ENCODE measurements at regions not wholly inside any gene's neighbourhood (a gene's known extent, or its start where the extent isn't known, plus 50 kb on each side); places are given as distances from the start of the nearest gene placed in this dataset.

- Mint-ChIP-seq H3K9me3 (ENCODE audit: low read depth) (no peaks in the 10 kb centered on the region), H3K4me1 (no peaks in the 10 kb centered on the region), H3K27ac (no peak overlapping the region), H3K36me3 (no peaks in the 10 kb centered on the region), H3K27me3 (no peaks in the 10 kb centered on the region), H3K4me3 (no peak overlapping the region)
- CTCF ChIA-PET, result no interaction called here
- no peak for ATAC-seq
- no peak for DNase-seq
Observed at GRCh38 chr1:244162786-244163530, 111.9 kb downstream of the ZBTB18 start.

DNA sequence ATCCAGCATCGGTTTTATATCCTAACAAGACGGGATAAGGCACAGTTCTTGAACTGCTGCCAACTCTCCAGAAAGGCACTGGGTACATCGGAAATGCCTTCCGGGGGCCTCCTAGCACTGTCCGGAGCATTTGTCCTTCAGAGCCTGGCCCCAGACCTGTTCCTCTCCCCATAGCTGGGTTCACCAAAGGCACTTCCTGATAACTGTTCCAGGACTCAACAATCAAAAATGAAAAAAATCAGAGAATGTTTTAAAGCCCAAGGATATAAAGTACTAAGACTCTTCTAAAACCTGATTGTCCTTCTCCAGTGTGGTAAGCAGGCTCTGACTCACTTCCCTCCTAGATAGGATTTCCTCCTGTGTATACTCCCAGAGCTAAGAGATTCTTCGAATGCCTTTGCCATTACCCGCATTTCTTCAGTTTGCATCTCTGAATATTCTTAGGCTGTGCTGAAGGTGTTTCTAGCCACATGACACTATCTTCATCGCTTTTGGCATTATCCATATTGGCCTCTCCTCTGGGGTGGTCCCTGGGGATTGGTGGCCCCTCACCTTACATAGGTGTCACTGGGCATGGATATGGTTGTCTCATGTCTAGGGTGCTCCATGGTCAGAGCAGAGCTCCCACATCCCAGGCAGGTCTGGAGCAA lies 112.9 kb downstream of the ZBTB18 start:
- ATAC-seq, result no peak
- Mint-ChIP-seq H3K4me1 (no peaks in the 10 kb centered on the region), H3K27me3 (no peaks in the 10 kb centered on the region), H3K27ac (no peak overlapping the region), H3K36me3 (no peaks in the 10 kb centered on the region), H3K9me3 (ENCODE audit: low read depth) (no peaks in the 10 kb centered on the region), H3K4me3 (no peak overlapping the region)
- no peak for DNase-seq
- CTCF ChIA-PET, result no interaction called here

- Mint-ChIP-seq H3K4me1 (no peaks in the 10 kb centered on the region), H3K27me3 (no peaks in the 10 kb centered on the region), H3K27ac (no peak overlapping the region), H3K36me3 (no peaks in the 10 kb centered on the region), H3K9me3 (ENCODE audit: low read depth) (no peaks in the 10 kb centered on the region), H3K4me3 (no peak overlapping the region)
- CTCF ChIA-PET, result no interaction called here
- ATAC-seq, result no peak
- no peak for DNase-seq
Observed at GRCh38 chr1:244164511-244164890, 113.4 kb downstream of the ZBTB18 start.

DNA sequence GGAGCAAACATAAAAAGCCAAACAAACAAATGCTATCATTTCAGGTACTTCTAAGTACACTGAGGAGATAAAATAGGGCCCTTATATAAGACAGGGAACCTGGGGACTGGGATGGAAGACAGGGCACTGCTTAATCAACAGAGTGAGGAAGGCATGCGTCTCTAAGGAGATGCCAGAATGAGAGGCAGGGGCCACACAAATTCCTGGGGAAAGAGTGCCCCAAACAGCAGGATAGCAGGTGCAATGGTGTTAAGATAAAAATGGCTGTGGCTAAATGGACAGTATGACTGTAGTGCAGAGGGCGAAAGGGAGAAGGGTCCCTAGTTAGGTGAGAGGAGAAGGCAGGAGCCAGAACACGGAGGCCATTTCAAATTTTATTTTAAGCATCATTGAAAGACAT lies 113.9 kb downstream of the ZBTB18 start:
- no peak overlapping the region for H3K4me3 Mint-ChIP-seq
- no peak for ATAC-seq
- no peak for DNase-seq
- no peaks in the 10 kb centered on the region for H3K4me1 Mint-ChIP-seq
- H3K9me3 Mint-ChIP-seq (ENCODE audit: low read depth), result no peaks in the 10 kb centered on the region
- H3K36me3 Mint-ChIP-seq, result no peaks in the 10 kb centered on the region
- CTCF ChIA-PET, result no interaction called here
- H3K27ac Mint-ChIP-seq, result no peak overlapping the region
- no peaks in the 10 kb centered on the region for H3K27me3 Mint-ChIP-seq

DNA sequence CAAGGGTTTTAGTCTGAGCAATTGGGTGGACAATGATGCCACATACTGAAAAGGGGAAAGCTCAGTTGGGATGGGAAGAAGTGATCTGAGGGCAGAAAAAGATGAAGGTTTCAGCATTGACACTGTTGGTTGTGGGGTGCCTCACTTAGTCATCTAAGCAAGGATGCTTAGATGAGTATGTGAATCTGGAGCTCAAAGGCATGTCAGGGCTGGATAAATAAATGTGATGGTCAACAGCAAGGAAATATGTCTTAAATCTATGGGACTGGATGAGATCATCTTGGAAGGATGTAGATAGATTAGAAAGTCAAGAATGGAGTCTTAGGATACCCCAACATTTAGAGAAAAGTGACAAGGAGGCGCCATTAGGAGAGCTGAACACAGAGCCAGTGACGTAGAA lies 114.6 kb downstream of the ZBTB18 start:
- DNase-seq (no peak), ATAC-seq (no peak)
- no peaks in the 10 kb centered on the region for H3K36me3 Mint-ChIP-seq
- CTCF ChIA-PET, result no interaction called here
- no peak overlapping the region for H3K27ac Mint-ChIP-seq
- H3K9me3 Mint-ChIP-seq (ENCODE audit: low read depth), result no peaks in the 10 kb centered on the region
- no peaks in the 10 kb centered on the region for H3K27me3 Mint-ChIP-seq
- no peak overlapping the region for H3K4me3 Mint-ChIP-seq
- no peaks in the 10 kb centered on the region for H3K4me1 Mint-ChIP-seq

GRCh38 chr1:244171241-244171985 lies 120.3 kb downstream of the ZBTB18 start:
- H3K27ac Mint-ChIP-seq, result no peak overlapping the region
- H3K36me3 Mint-ChIP-seq, result no peaks in the 10 kb centered on the region
- DNase-seq (no peak), ATAC-seq (no peak)
- no peaks in the 10 kb centered on the region for H3K9me3 Mint-ChIP-seq (ENCODE audit: low read depth)
- no peaks in the 10 kb centered on the region for H3K4me1 Mint-ChIP-seq
- CTCF ChIA-PET, result interaction anchor here (0.5 kb wide), 1 partner anchor 411 kb away, joined by 3 read pairs; no protein-coding TSS in a partner anchor
- H3K27me3 Mint-ChIP-seq, result peaks cover 2% of the 10 kb centered on the region
- no peak overlapping the region for H3K4me3 Mint-ChIP-seq

- Mint-ChIP-seq H3K27me3 (peaks cover 7% of the 10 kb centered on the region), H3K9me3 (ENCODE audit: low read depth) (no peaks in the 10 kb centered on the region)
- CTCF ChIA-PET, result interaction anchor here (0.7 kb wide), 1 partner anchor 36 kb away, joined by 3 read pairs; no protein-coding TSS in a partner anchor
Observed at GRCh38 chr1:244173240-244173639, 122.2 kb downstream of the ZBTB18 start.

GRCh38 chr1:244173769-244174168 lies 122.7 kb downstream of the ZBTB18 start:
- no peaks in the 10 kb centered on the region for H3K4me1 Mint-ChIP-seq
- peaks cover 7% of the 10 kb centered on the region for H3K27me3 Mint-ChIP-seq
- no peak for ATAC-seq
- CTCF ChIA-PET, result interaction anchor here (0.7 kb wide), 1 partner anchor 37 kb away, joined by 3 read pairs; no protein-coding TSS in a partner anchor
- no peak overlapping the region for H3K4me3 Mint-ChIP-seq
- H3K36me3 Mint-ChIP-seq, result no peaks in the 10 kb centered on the region
- no peaks in the 10 kb centered on the region for H3K9me3 Mint-ChIP-seq (ENCODE audit: low read depth)
- no peak for DNase-seq
- H3K27ac Mint-ChIP-seq, result no peak overlapping the region

More at GRCh38 chr1:244173240-244173639, 122.2 kb downstream of the ZBTB18 start:
- no peak overlapping the region for H3K4me3 Mint-ChIP-seq
- no peak overlapping the region for H3K27ac Mint-ChIP-seq
- ATAC-seq (no peak), DNase-seq (no peak)
- no peaks in the 10 kb centered on the region for H3K36me3 Mint-ChIP-seq
- H3K4me1 Mint-ChIP-seq, result no peaks in the 10 kb centered on the region

GRCh38 chr1:244174922-244175521 lies 123.9 kb downstream of the ZBTB18 start:
- Mint-ChIP-seq H3K27me3 (peaks cover 7% of the 10 kb centered on the region), H3K4me1 (no peaks in the 10 kb centered on the region), H3K4me3 (no peak overlapping the region), H3K9me3 (ENCODE audit: low read depth) (no peaks in the 10 kb centered on the region), H3K27ac (no peak overlapping the region), H3K36me3 (no peaks in the 10 kb centered on the region)
- no peak for ATAC-seq
- DNase-seq, result no peak
- CTCF ChIA-PET, result no interaction called here

DNA sequence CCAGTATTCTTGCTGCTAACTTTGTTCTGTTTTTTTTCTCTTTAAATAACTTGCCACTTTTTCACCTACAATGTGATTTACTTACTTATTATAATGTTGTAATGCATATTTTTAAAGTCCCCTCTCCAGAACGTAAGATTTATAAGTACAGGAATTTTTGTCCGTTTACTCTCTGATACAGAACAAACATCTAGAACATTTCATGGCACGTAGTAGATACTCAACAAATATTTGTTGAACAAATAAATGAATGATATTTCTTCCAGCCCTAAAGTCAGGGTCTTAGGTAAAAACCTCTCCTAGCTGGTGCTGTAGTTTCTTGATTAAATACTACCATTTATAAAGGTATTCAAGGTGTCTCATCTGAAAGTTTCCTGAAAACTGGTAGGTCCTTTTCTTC lies 125.1 kb downstream of the ZBTB18 start:
- H3K4me1 Mint-ChIP-seq, result no peaks in the 10 kb centered on the region
- H3K27ac Mint-ChIP-seq, result no peak overlapping the region
- DNase-seq (no peak), ATAC-seq (no peak)
- no peaks in the 10 kb centered on the region for H3K36me3 Mint-ChIP-seq
- CTCF ChIA-PET, result no interaction called here
- H3K27me3 Mint-ChIP-seq, result peaks cover 7% of the 10 kb centered on the region
- H3K4me3 Mint-ChIP-seq, result no peak overlapping the region
- H3K9me3 Mint-ChIP-seq (ENCODE audit: low read depth), result no peaks in the 10 kb centered on the region

DNA sequence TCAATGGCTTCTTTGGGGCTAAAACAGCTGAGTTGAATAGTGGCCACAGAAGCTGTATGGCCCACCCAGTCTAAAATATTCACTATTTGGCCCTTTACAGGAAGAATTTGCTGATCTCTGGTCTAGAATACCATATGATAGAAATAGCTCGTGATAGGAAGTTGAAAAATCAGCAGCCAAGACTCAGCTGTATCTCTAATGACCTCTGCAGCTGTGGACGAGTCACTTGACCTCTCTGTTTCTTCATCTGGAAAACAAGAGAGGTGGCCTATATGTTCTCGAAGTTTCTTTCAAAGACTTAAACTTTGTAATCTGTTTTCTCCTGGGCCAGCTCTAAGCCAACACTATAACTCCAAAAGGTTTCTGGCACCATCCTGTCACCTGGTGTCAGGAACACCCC lies 129.2 kb downstream of the ZBTB18 start:
- H3K4me1 Mint-ChIP-seq, result no peaks in the 10 kb centered on the region
- H3K36me3 Mint-ChIP-seq, result no peaks in the 10 kb centered on the region
- H3K4me3 Mint-ChIP-seq, result no peak overlapping the region
- no peak for DNase-seq
- peaks cover 5% of the 10 kb centered on the region for H3K27me3 Mint-ChIP-seq
- H3K27ac Mint-ChIP-seq, result no peak overlapping the region
- ATAC-seq, result no peak
- CTCF ChIA-PET, result interaction anchor here (0.9 kb wide), 1 partner anchor 12 kb away, joined by 4 read pairs; no protein-coding TSS in a partner anchor
- no peaks in the 10 kb centered on the region for H3K9me3 Mint-ChIP-seq (ENCODE audit: low read depth)

GRCh38 chr1:244181867-244182266 lies 130.8 kb downstream of the ZBTB18 start:
- Mint-ChIP-seq H3K36me3 (no peaks in the 10 kb centered on the region), H3K27ac (no peak overlapping the region), H3K4me3 (no peak overlapping the region), H3K4me1 (no peaks in the 10 kb centered on the region), H3K27me3 (peaks cover 2% of the 10 kb centered on the region), H3K9me3 (ENCODE audit: low read depth) (no peaks in the 10 kb centered on the region)
- CTCF ChIA-PET, result no interaction called here
- ATAC-seq, result no peak
- DNase-seq, result no peak

DNA sequence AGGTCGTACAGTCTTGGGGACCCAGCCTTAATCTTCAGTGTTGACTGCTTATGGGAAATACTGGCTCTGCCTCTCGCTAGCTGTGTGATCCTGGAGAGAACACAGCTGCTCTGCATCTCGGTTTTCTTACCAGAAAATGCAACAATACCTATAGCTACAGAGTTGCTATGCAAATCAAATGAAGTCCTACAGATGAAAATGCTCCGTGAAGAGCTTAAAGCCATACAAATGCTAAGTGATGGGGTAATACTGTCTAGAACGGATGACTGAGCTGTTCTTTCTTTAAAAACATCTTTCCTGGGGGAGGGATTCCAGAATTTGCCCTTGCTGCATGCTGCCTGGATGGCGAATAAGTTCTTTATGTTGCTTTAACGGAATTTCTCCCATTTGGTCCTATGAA lies 132.0 kb downstream of the ZBTB18 start:
- CTCF ChIA-PET, result no interaction called here
- no peak overlapping the region for H3K27ac Mint-ChIP-seq
- no peak overlapping the region for H3K4me3 Mint-ChIP-seq
- ATAC-seq, result no peak
- H3K9me3 Mint-ChIP-seq (ENCODE audit: low read depth), result no peaks in the 10 kb centered on the region
- no peak for DNase-seq
- no peaks in the 10 kb centered on the region for H3K4me1 Mint-ChIP-seq
- no peaks in the 10 kb centered on the region for H3K36me3 Mint-ChIP-seq
- peaks cover 3% of the 10 kb centered on the region for H3K27me3 Mint-ChIP-seq

Data from activated CD8-positive, alpha-beta memory T cell treated with anti-CD3 and anti-CD28 coated beads, Interleukin-2, amount 10 ng/mL, durations not matched to agents 7 days and 5 days (primary cell).